PFSK-1 (cell line): ENCODE measurements at regions not wholly inside any gene's neighbourhood (a gene's known extent, or its start where the extent isn't known, plus 50 kb on each side); places are given as distances from the start of the nearest gene placed in this dataset.

Experiments used
- FOXP2 ChIP-seq: optimal IDR thresholded peaks from 2 replicates; pipeline ENCODE3; 2011; ENCODE audit warnings: borderline replicate concordance, control low read depth, inconsistent platforms; ENCODE audit not compliant: insufficient read depth; ENCODE audit errors: extremely low read length, extremely low read depth
- POLR2AphosphoS5 ChIP-seq: IDR thresholded peaks from 2 replicates; pipeline ENCODE4 v1.6.1; 2012; ENCODE audit warnings: low read depth, mild to moderate bottlenecking, control low read depth, low read length, moderate library complexity
- REST ChIP-seq, 2 experiments: IDR thresholded peaks; 2 replicates each; pipeline versions ENCODE4 v1.6.1 to v1.8.0; 2011 to 2012; ENCODE audit warnings: low read depth in 2 of 2, low read length in 2 of 2, control low read depth in 1 of 2, inconsistent platforms in 1 of 2, mild to moderate bottlenecking in 1 of 2, moderate library complexity in 1 of 2; ENCODE audit not compliant: insufficient read depth in 1 of 2
- SIN3A ChIP-seq: IDR thresholded peaks from 2 replicates; pipeline ENCODE4 v1.6.1; 2012; ENCODE audit warnings: mild to moderate bottlenecking, low read length, moderate library complexity, borderline replicate concordance; ENCODE audit not compliant: insufficient read depth
- TAF1 ChIP-seq: IDR thresholded peaks from 2 replicates; pipeline ENCODE4 v1.6.1; 2012; ENCODE audit warnings: low read length, control low read depth, borderline replicate concordance; ENCODE audit not compliant: insufficient read depth

DNA sequence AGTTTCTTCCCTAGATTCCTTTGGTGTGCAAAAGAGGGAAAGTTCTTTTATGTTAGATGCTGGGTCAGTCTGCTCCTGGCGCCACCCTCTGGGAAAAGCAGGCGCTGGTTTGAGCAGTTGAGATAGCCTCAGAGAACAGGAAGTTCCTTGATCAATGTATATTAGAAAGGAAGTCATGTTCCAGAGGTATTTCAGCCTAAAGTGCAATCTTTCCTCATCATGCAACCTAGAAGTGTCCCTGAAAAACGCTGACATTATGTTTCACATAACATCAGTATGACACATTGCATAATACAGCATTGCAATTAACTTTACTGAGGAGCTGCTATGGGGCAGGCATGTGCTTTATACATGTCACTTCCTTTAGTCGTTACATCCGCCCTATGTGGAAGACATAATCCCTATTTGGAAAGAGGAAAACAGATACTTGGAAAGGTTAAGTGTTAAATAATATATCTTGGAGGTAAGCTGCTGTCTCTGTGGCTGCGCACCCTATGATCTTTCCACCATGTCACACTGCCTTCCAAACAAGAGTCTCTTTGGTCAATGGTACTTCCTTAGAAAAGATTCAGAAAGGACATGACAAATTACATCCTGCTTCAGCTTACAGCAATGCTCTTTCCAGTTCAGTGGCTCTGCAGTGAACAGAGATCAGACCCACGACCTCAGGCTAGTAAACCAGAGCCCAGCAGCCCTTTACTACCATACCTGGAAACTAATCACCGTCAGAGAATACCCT is 369.7 kb downstream of the RAD51AP2 start:
- TF ChIP-seq SIN3A (no peak), REST (IDR thresholded peaks at IDR 0.05; ENCODE audit: insufficient read depth in 1 of 2, low read depth in 2 of 2, low read length in 2 of 2) (no peak), TAF1 (no peak), POLR2AphosphoS5 (no peak), FOXP2 (no peak)

- TF ChIP-seq TAF1 (no peak), POLR2AphosphoS5 (no peak), FOXP2 (no peak), SIN3A (no peak)
These were observed 371.9 kb downstream of the RAD51AP2 start for GRCh38 chr2:17146358-17146757.

DNA sequence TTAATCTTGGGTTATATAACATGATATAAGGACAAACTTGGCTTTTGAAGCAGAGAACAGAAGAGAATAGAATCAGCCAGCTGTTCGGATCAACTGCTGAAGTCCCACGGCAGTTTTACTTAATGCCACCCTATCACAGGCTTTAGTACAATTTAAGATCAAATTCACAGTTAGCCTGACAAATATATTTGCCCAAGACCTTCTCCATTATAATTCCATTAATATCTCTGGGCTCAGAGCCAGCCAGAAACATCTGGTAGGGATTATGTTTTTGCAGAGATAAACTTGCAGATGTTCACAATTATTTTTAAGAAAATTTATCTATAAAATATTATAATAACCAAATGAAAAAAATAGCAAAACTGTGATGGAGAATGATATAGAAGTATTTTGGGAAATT is 381.4 kb downstream of the RAD51AP2 start:
- TF ChIP-seq REST (IDR thresholded peaks at IDR 0.05; ENCODE audit: insufficient read depth in 1 of 2, low read depth in 2 of 2, low read length in 2 of 2) (no peak), POLR2AphosphoS5 (no peak), FOXP2 (no peak), TAF1 (no peak), SIN3A (no peak)

GRCh38 chr2:17136231-17136630 is 382.0 kb downstream of the RAD51AP2 start:
- no peak for TF ChIP-seq REST (IDR thresholded peaks at IDR 0.05; ENCODE audit: insufficient read depth in 1 of 2, low read depth in 2 of 2, low read length in 2 of 2)
- no peak for TF ChIP-seq POLR2AphosphoS5
- no peak for TF ChIP-seq FOXP2
- no peak for TF ChIP-seq TAF1
- no peak for TF ChIP-seq SIN3A

DNA sequence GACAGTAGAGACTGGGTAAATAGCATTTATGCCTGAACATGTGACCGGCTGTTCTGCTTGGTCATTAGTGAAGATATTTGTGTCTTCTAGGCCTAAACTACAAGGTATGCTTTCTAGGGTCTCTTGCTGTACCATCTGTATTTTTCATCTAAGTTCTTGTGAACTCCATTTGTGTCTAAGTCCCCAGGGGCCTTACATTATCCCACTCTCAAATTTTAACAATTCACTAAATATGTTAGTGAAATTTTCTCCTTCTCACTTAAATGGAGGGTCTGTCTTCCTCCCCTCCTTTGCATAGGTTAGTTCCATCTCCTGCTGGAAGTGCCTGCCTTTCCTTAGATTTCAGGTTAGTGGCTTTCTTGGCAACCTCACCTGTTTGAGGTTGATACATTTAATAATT is 382.6 kb downstream of the RAD51AP2 start:
- TF ChIP-seq SIN3A, result no peak
- TF ChIP-seq TAF1, result no peak
- no peak for TF ChIP-seq POLR2AphosphoS5
- TF ChIP-seq REST (IDR thresholded peaks at IDR 0.05; ENCODE audit: insufficient read depth in 1 of 2, low read depth in 2 of 2, low read length in 2 of 2), result no peak
- TF ChIP-seq FOXP2, result no peak
